Stomach (tissue), 4 donors: ENCODE measurements at regions not wholly inside any gene's neighbourhood (a gene's known extent, or its start where the extent isn't known, plus 50 kb on each side); places are given as distances from the start of the nearest gene placed in this dataset.

Experiments
- EP300 ChIP-seq: sonication (generic); formaldehyde crosslinking; IDR thresholded peaks from one replicate; pipeline ENCODE4 v1.6.1; 2017; ENCODE audit warnings: antibody characterized with exemption
- POLR2A ChIP-seq, 4 donors: fragments of 450-650 bp; IDR thresholded peaks; one replicate each; pipeline ENCODE4 v1.6.1; 2016; ENCODE audit warnings: antibody characterized with exemption in 4 of 4, control low read depth in 2 of 4, mild to moderate bottlenecking in 1 of 4, moderate library complexity in 1 of 4
- POLR2AphosphoS5 ChIP-seq, 3 donors: sonication (generic); formaldehyde crosslinking; IDR thresholded peaks; one replicate each; pipeline ENCODE4 v1.6.1; 2016; ENCODE audit warnings: antibody characterized with exemption in 3 of 3
- TF ChIP-seq, protein P1 (sequence below), 7 experiments: fragments of 450-650 bp in 4 of 7; fragments of 200-600 bp in 3 of 7; sonication (generic) in 3 of 7; IDR thresholded peaks; one replicate each; pipeline ENCODE4 v1.5.1; 2016 to 2019; ENCODE audit warnings: antibody characterized with exemption in 7 of 7, control low read depth in 2 of 7, mild to moderate bottlenecking in 1 of 7

DNA sequence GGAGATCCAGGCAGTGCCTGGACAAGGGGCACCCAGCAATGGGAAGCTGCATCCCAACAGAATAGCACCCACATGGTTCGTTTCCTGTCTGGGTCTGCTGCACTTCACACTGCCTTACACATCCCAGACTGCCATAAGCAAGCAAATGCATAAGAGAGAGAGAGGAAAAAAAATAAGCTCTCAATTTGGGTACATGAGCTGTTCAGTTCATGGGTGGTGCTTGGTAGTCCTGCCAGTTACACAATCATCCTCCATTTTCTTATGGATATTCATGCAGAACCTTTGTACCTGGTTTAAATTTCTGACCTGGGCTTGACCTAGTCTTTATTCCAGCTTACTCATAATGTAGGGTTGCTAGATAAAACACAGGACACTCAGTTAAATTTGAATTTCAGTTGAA, 733.6 kb downstream of the TNS3 start:
- no peak for TF ChIP-seq POLR2A (IDR thresholded peaks at IDR 0.05)
- TF ChIP-seq, protein P1, sequence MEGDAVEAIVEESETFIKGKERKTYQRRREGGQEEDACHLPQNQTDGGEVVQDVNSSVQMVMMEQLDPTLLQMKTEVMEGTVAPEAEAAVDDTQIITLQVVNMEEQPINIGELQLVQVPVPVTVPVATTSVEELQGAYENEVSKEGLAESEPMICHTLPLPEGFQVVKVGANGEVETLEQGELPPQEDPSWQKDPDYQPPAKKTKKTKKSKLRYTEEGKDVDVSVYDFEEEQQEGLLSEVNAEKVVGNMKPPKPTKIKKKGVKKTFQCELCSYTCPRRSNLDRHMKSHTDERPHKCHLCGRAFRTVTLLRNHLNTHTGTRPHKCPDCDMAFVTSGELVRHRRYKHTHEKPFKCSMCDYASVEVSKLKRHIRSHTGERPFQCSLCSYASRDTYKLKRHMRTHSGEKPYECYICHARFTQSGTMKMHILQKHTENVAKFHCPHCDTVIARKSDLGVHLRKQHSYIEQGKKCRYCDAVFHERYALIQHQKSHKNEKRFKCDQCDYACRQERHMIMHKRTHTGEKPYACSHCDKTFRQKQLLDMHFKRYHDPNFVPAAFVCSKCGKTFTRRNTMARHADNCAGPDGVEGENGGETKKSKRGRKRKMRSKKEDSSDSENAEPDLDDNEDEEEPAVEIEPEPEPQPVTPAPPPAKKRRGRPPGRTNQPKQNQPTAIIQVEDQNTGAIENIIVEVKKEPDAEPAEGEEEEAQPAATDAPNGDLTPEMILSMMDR (IDR thresholded peaks at IDR 0.05), result no peak
- TF ChIP-seq POLR2AphosphoS5 (IDR thresholded peaks at IDR 0.05), result no peak
- no peak for TF ChIP-seq EP300
